Progenitor cell of endocrine pancreas (in vitro differentiated cells): ENCODE measurements at regions not wholly inside any gene's neighbourhood (a gene's known extent, or its start where the extent isn't known, plus 50 kb on each side); places are given as distances from the start of the nearest gene placed in this dataset.

Experiments
- DNase-seq: peaks from one replicate; pipeline ENCODE4 v3.0.0; 2021; ENCODE audit warnings: low spot score; ENCODE audit not compliant: unreplicated experiment
- H3K27ac Mint-ChIP-seq: 2 replicates; pipeline ENCODE4 v1.8.0; 2021; ENCODE audit warnings: mild to moderate bottlenecking, moderate library complexity, mixed read lengths
- H3K27me3 Mint-ChIP-seq: 2 replicates; pipeline ENCODE4 v1.8.0; 2021; ENCODE audit warnings: mixed read lengths
- H3K36me3 Mint-ChIP-seq: 2 replicates; pipeline ENCODE4 v1.8.0; 2022; ENCODE audit warnings: mixed read lengths; ENCODE audit not compliant: insufficient read depth
- H3K4me1 Mint-ChIP-seq: 2 replicates; pipeline ENCODE4 v1.8.0; 2021; ENCODE audit warnings: low read depth, mixed read lengths
- H3K4me3 Mint-ChIP-seq: 2 replicates; pipeline ENCODE4 v1.8.0; 2021; ENCODE audit warnings: low read depth, mild to moderate bottlenecking, moderate library complexity, mixed read lengths
- H3K9me3 Mint-ChIP-seq: 2 replicates; pipeline ENCODE4 v1.8.0; 2021; ENCODE audit warnings: low read depth, mixed read lengths
- CTCF ChIP-seq: fragments of 200-600 bp; sonication (generic); IDR thresholded peaks from one replicate; pipeline ENCODE4 v1.5.0; 2021; ENCODE audit warnings: antibody characterized with exemption, mild to moderate bottlenecking; ENCODE audit not compliant: unreplicated experiment

- H3K4me3 Mint-ChIP-seq = no peak overlapping the region
- no peak overlapping the region for H3K27ac Mint-ChIP-seq
- DNase-seq = no peak
- H3K27me3 Mint-ChIP-seq = no peaks in the 10 kb centered on the region
- peaks cover 4% of the 10 kb centered on the region for H3K36me3 Mint-ChIP-seq
- no peak for TF ChIP-seq CTCF
- no peaks in the 10 kb centered on the region for H3K9me3 Mint-ChIP-seq
- H3K4me1 Mint-ChIP-seq = peaks cover 15% of the 10 kb centered on the region
These were observed 312.2 kb downstream of the CNTN3 start for GRCh38 chr3:74302281-74302680.

- TF ChIP-seq CTCF = no peak
- peaks cover 4% of the 10 kb centered on the region for H3K36me3 Mint-ChIP-seq
- H3K9me3 Mint-ChIP-seq = no peaks in the 10 kb centered on the region
- H3K4me1 Mint-ChIP-seq = peaks cover 15% of the 10 kb centered on the region
- no peak overlapping the region for H3K27ac Mint-ChIP-seq
- DNase-seq = no peak
- H3K4me3 Mint-ChIP-seq = no peak overlapping the region
- H3K27me3 Mint-ChIP-seq = no peaks in the 10 kb centered on the region
These were observed 313.4 kb downstream of the CNTN3 start for GRCh38 chr3:74301056-74301455.

- no peak overlapping the region for H3K4me3 Mint-ChIP-seq
- no peak for TF ChIP-seq CTCF
- no peaks in the 10 kb centered on the region for H3K9me3 Mint-ChIP-seq
- no peak overlapping the region for H3K27ac Mint-ChIP-seq
- DNase-seq = no peak
- H3K27me3 Mint-ChIP-seq = no peaks in the 10 kb centered on the region
- no peaks in the 10 kb centered on the region for H3K4me1 Mint-ChIP-seq
- peaks cover 19% of the 10 kb centered on the region for H3K36me3 Mint-ChIP-seq
These were observed 319.0 kb downstream of the CNTN3 start for GRCh38 chr3:74295479-74295878.

GRCh38 chr3:74288761-74289160 is 325.7 kb downstream of the CNTN3 start:
- TF ChIP-seq CTCF = no peak
- H3K4me1 Mint-ChIP-seq = no peaks in the 10 kb centered on the region
- no peak overlapping the region for H3K4me3 Mint-ChIP-seq
- H3K27me3 Mint-ChIP-seq = no peaks in the 10 kb centered on the region
- no peak for DNase-seq
- H3K36me3 Mint-ChIP-seq = peaks cover 9% of the 10 kb centered on the region
- no peaks in the 10 kb centered on the region for H3K9me3 Mint-ChIP-seq
- H3K27ac Mint-ChIP-seq = no peak overlapping the region

GRCh38 chr3:74287557-74287956 is 326.9 kb downstream of the CNTN3 start:
- H3K27ac Mint-ChIP-seq = no peak overlapping the region
- no peaks in the 10 kb centered on the region for H3K27me3 Mint-ChIP-seq
- no peaks in the 10 kb centered on the region for H3K4me1 Mint-ChIP-seq
- peaks cover 6% of the 10 kb centered on the region for H3K36me3 Mint-ChIP-seq
- TF ChIP-seq CTCF = no peak
- no peak for DNase-seq
- no peak overlapping the region for H3K4me3 Mint-ChIP-seq
- no peaks in the 10 kb centered on the region for H3K9me3 Mint-ChIP-seq

- Mint-ChIP-seq H3K27ac (no peak overlapping the region), H3K4me1 (no peaks in the 10 kb centered on the region), H3K4me3 (no peak overlapping the region), H3K27me3 (no peaks in the 10 kb centered on the region), H3K9me3 (peaks cover 17% of the 10 kb centered on the region), H3K36me3 (peaks cover 22% of the 10 kb centered on the region)
- no peak for TF ChIP-seq CTCF
- DNase-seq = no peak
These were observed 332.3 kb downstream of the CNTN3 start for GRCh38 chr3:74282202-74282601.
